ENCODE measurements at regions not wholly inside any gene's neighbourhood (a gene's known extent, or its start where the extent isn't known, plus 50 kb on each side); places are given as distances from the start of the nearest gene placed in this dataset.

GRCh38 chr9:108322326-108323098 lies 533.3 kb downstream of the ACTL7B start:
- Histone ChIP-seq H3K4me3 (ENCODE audit: control insufficient read depth in 2 of 3, extremely low read depth in 1 of 3, insufficient read depth in 2 of 3, low read depth in 1 of 3, low read length in 3 of 3) (no peak overlapping the region), H4K20me1 (ENCODE audit: control insufficient read depth, extremely low read depth, insufficient read depth, low read length) (no peaks in the 10 kb centered on the region), H3K9me1 (ENCODE audit: control insufficient read depth, extremely low read depth, insufficient read depth, low read length) (no peaks in the 10 kb centered on the region), H2AFZ (ENCODE audit: control insufficient read depth, low read length) (no peak overlapping the region), H3K27ac (ENCODE audit: control insufficient read depth, insufficient read depth, low read length) (peak overlapping the region; percentile 83), H3K9ac (ENCODE audit: control insufficient read depth, extremely low read depth, insufficient read depth, low read length) (no peak overlapping the region), H3K36me3 (ENCODE audit: control insufficient read depth in 2 of 2, extremely low read depth in 1 of 2, insufficient read depth in 2 of 2, low read length in 2 of 2) (no peaks in the 10 kb centered on the region), H3K9me3 (ENCODE audit: control insufficient read depth, low read depth, low read length) (no peaks in the 10 kb centered on the region), H3K79me2 (ENCODE audit: control insufficient read depth, insufficient read depth, low read length) (no peaks in the 10 kb centered on the region), H3K27me3 (ENCODE audit: control insufficient read depth, extremely low read depth, insufficient read depth, low read length) (no peaks in the 10 kb centered on the region), H3K4me1 (ENCODE audit: control insufficient read depth, extremely low read depth, insufficient read depth, low read length) (peaks cover 21% of the 10 kb centered on the region), H3K4me2 (ENCODE audit: control insufficient read depth, extremely low read depth, insufficient read depth, low read depth, low read length) (no peak overlapping the region)
- peak; percentile 89 for FAIRE-seq
- no peak for TF ChIP-seq EZH2 (IDR thresholded peaks at IDR 0.05; ENCODE audit: low read length)
- no peak for TF ChIP-seq CTCF (optimal IDR thresholded peaks at IDR 0.05 in 1 of 3, IDR thresholded peaks at IDR 0.05 in 1 of 3, conservative IDR thresholded peaks at IDR 0.05 in 1 of 3; ENCODE audit: extremely low read depth in 1 of 3, insufficient read depth in 2 of 3, low read length in 3 of 3)
- dilution Hi-C loops (cut with MboI; ENCODE audit: extremely low pct_ligation_motif_present, low sequenced_read_pairs), result no loop called here
- DNase-seq (ENCODE audit: low read depth, low spot score), result no peak

GRCh38 chr9:108316630-108317029 lies 539.2 kb downstream of the ACTL7B start:
- H3K4me3 ChIP-seq (ENCODE audit: control insufficient read depth in 2 of 3, extremely low read depth in 1 of 3, insufficient read depth in 2 of 3, low read depth in 1 of 3, low read length in 3 of 3), result no peak overlapping the region
- DNase-seq (ENCODE audit: low read depth, low spot score) (no peak), FAIRE-seq (peak; percentile 23)
- no peaks in the 10 kb centered on the region for H3K36me3 ChIP-seq (ENCODE audit: control insufficient read depth in 2 of 2, extremely low read depth in 1 of 2, insufficient read depth in 2 of 2, low read length in 2 of 2)
- H3K9me1 ChIP-seq (ENCODE audit: control insufficient read depth, extremely low read depth, insufficient read depth, low read length), result no peaks in the 10 kb centered on the region
- no peaks in the 10 kb centered on the region for H3K27me3 ChIP-seq (ENCODE audit: control insufficient read depth, extremely low read depth, insufficient read depth, low read length)
- H3K4me1 ChIP-seq (ENCODE audit: control insufficient read depth, extremely low read depth, insufficient read depth, low read length), result no peaks in the 10 kb centered on the region
- no peak for TF ChIP-seq CTCF (optimal IDR thresholded peaks at IDR 0.05 in 1 of 3, IDR thresholded peaks at IDR 0.05 in 1 of 3, conservative IDR thresholded peaks at IDR 0.05 in 1 of 3; ENCODE audit: extremely low read depth in 1 of 3, insufficient read depth in 2 of 3, low read length in 3 of 3)
- H3K9me3 ChIP-seq (ENCODE audit: control insufficient read depth, low read depth, low read length), result no peaks in the 10 kb centered on the region
- no peak overlapping the region for H2AFZ ChIP-seq (ENCODE audit: control insufficient read depth, low read length)
- no peak overlapping the region for H3K4me2 ChIP-seq (ENCODE audit: control insufficient read depth, extremely low read depth, insufficient read depth, low read depth, low read length)
- H3K27ac ChIP-seq (ENCODE audit: control insufficient read depth, insufficient read depth, low read length), result no peak overlapping the region
- no peak overlapping the region for H3K9ac ChIP-seq (ENCODE audit: control insufficient read depth, extremely low read depth, insufficient read depth, low read length)
- no peaks in the 10 kb centered on the region for H3K79me2 ChIP-seq (ENCODE audit: control insufficient read depth, insufficient read depth, low read length)
- dilution Hi-C loops (cut with MboI; ENCODE audit: extremely low pct_ligation_motif_present, low sequenced_read_pairs), result no loop called here
- no peaks in the 10 kb centered on the region for H4K20me1 ChIP-seq (ENCODE audit: control insufficient read depth, extremely low read depth, insufficient read depth, low read length)

All from keratinocyte (primary cell).